ENCODE measurements at regions not wholly inside any gene's neighbourhood (a gene's known extent, or its start where the extent isn't known, plus 50 kb on each side); places are given as distances from the start of the nearest gene placed in this dataset.

DNA sequence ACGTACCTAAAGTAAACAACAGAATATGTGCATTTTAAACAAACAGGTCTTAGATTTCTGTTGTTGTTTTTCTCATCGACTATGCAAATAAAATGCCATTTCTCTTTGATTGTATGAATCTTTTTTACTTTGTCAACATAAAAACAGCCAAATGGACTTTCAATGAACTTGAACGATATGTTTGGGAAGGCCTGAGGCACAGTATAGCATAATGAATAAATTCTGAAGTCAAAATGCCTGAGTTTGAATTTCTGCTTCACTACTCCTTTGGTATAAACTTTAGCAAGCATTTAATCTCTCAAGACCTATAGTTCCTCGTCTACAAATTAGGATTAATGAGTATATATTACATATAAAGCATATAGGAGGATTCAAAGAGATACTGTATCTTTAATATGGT is 1369.9 kb upstream of the TENM4 start:
- TF ChIP-seq, protein P1, sequence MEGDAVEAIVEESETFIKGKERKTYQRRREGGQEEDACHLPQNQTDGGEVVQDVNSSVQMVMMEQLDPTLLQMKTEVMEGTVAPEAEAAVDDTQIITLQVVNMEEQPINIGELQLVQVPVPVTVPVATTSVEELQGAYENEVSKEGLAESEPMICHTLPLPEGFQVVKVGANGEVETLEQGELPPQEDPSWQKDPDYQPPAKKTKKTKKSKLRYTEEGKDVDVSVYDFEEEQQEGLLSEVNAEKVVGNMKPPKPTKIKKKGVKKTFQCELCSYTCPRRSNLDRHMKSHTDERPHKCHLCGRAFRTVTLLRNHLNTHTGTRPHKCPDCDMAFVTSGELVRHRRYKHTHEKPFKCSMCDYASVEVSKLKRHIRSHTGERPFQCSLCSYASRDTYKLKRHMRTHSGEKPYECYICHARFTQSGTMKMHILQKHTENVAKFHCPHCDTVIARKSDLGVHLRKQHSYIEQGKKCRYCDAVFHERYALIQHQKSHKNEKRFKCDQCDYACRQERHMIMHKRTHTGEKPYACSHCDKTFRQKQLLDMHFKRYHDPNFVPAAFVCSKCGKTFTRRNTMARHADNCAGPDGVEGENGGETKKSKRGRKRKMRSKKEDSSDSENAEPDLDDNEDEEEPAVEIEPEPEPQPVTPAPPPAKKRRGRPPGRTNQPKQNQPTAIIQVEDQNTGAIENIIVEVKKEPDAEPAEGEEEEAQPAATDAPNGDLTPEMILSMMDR (IDR thresholded peaks at IDR 0.05; ENCODE audit: low read length), result no peak
- no peak for TF ChIP-seq EZH2 (IDR thresholded peaks at IDR 0.05; ENCODE audit: borderline replicate concordance, low read length)

All from OCI-LY1 (cell line).